A204.1 (cell line): ENCODE measurements at regions not wholly inside any gene's neighbourhood (a gene's known extent, or its start where the extent isn't known, plus 50 kb on each side); places are given as distances from the start of the nearest gene placed in this dataset.
"Not testable (repeated sequence)": the region's sequence is repeated elsewhere in the genome, so short reads cannot be mapped to it uniquely, and the experiment has no call there.

Experiments used
- FAIRE-seq: peaks from 2 replicates; lab custom pipeline; 2012; peaks lifted over from hg19 to GRCh38; lab: Jason Lieb, UNC

GRCh38 chr3:159273070-159273469, 471.2 kb downstream of the MFSD1 start:
- no peak for FAIRE-seq

GRCh38 chr3:159273608-159274007, 471.8 kb downstream of the MFSD1 start:
- FAIRE-seq, result no peak

- FAIRE-seq, result no peak
Measured at GRCh38 chr3:159275741-159276140, 473.9 kb downstream of the MFSD1 start.

- no peak for FAIRE-seq
Measured at GRCh38 chr3:159277814-159278213, 476.0 kb downstream of the MFSD1 start.

GRCh38 chr3:159280386-159281191, 478.7 kb downstream of the MFSD1 start:
- FAIRE-seq, result no peak

- FAIRE-seq, result no peak
Measured at GRCh38 chr3:159293493-159293892, 491.6 kb downstream of the MFSD1 start.

GRCh38 chr3:159301961-159302360, 500.1 kb downstream of the MFSD1 start:
- FAIRE-seq, result no peak

GRCh38 chr3:159305017-159305416, 503.2 kb downstream of the MFSD1 start:
- FAIRE-seq, result no peak

- FAIRE-seq, result not testable (repeated sequence)
Measured at GRCh38 chr3:159316706-159317105, 514.9 kb downstream of the MFSD1 start.

GRCh38 chr3:159319156-159319555, 517.3 kb downstream of the MFSD1 start:
- no peak for FAIRE-seq

- no peak for FAIRE-seq
Measured at GRCh38 chr3:159322322-159322939, 520.6 kb downstream of the MFSD1 start.

GRCh38 chr3:159323848-159324247, 522.0 kb downstream of the MFSD1 start:
- no peak for FAIRE-seq

GRCh38 chr3:159326998-159327397, 525.1 kb downstream of the MFSD1 start:
- no peak for FAIRE-seq

- FAIRE-seq, result no peak
Measured at GRCh38 chr3:159332535-159333099, 530.8 kb downstream of the MFSD1 start.

- FAIRE-seq, result no peak
Measured at GRCh38 chr3:159339131-159339530, 537.3 kb downstream of the MFSD1 start.

- FAIRE-seq, result no peak
Measured at GRCh38 chr3:159340877-159341500, 539.1 kb downstream of the MFSD1 start.

GRCh38 chr3:159346271-159346903, 544.5 kb downstream of the MFSD1 start:
- no peak for FAIRE-seq

- no peak for FAIRE-seq
Measured at GRCh38 chr3:159348431-159348830, 546.6 kb downstream of the MFSD1 start.

GRCh38 chr3:159356606-159357005, 554.8 kb downstream of the MFSD1 start:
- no peak for FAIRE-seq

- no peak for FAIRE-seq
Measured at GRCh38 chr3:159364511-159364910, 562.7 kb downstream of the MFSD1 start.

GRCh38 chr3:159366476-159366875, 564.6 kb downstream of the MFSD1 start:
- FAIRE-seq, result no peak

- FAIRE-seq, result no peak
Measured at GRCh38 chr3:159371961-159372360, 570.1 kb downstream of the MFSD1 start.
